HCT116 (cell line): ENCODE measurements at regions not wholly inside any gene's neighbourhood (a gene's known extent, or its start where the extent isn't known, plus 50 kb on each side); places are given as distances from the start of the nearest gene placed in this dataset.

ENCODE experiments used
- ATAC-seq: fragments of 200-7000 bp; cut with Tn5 transposase; 2 replicates; pipeline ENCODE4 v1.9.1; 2020; ENCODE audit warnings: mild to moderate bottlenecking, moderate library complexity
- BruUV-seq: library from RNA; stranded (reverse); fragments of 400-500 nt; replicated peaks from 2 replicates; lab custom pipeline; 2021; lab: Mats Ljungman, UMichigan
- CTCF ChIA-PET: fragments of 300-600 bp; sonication (Branson Sonifier 250); formaldehyde crosslinking; loops from one replicate; lab custom pipeline; 2021; ENCODE audit warnings: antibody characterized with exemption; lab: Charles Lee
- POLR2A ChIA-PET: fragments of 300-600, 350-600 bp; sonication (Branson Sonifier 250); formaldehyde crosslinking; loops from one replicate; lab custom pipeline; 2021; ENCODE audit warnings: antibody characterized with exemption; lab: Charles Lee
- RAD21 ChIA-PET, 2 experiments: fragments of 300-600 bp; sonication (Branson Sonifier 250); formaldehyde crosslinking; loops; one replicate each; lab custom pipeline; 2023; ENCODE audit warnings: low total read pairs in 2 of 2; ENCODE audit not compliant: uncharacterized antibody in 2 of 2, unreplicated experiment in 2 of 2, low non-redundant PET in 1 of 2; lab: Charles Lee
- DNase-seq: peaks from one replicate; pipeline ENCODE4 v3.0.0-alpha.2; 2010; ENCODE audit warnings: low read depth, low spot score
- H2AFZ ChIP-seq: fragments of 200-600 bp; shearing (Covaris generic), sonication (generic); 2 replicates; pipeline ENCODE4 v1.6.1; 2017; ENCODE audit warnings: low read depth, mixed run types, mixed read lengths, antibody characterized with exemption, low read length; ENCODE audit not compliant: poor library complexity, severe bottlenecking
- H3K27ac ChIP-seq: 2 replicates; pipeline ENCODE4 v1.5.1; 2012; ENCODE audit warnings: low read depth, low read length
- H3K27me3 ChIP-seq: fragments of 200-600 bp; sonication (generic); 2 replicates; pipeline ENCODE4 v1.6.1; 2016; ENCODE audit warnings: mixed run types, low read length, mixed read lengths; ENCODE audit not compliant: insufficient read depth
- H3K36me3 ChIP-seq, 2 experiments: fragments of 200-500 bp in 1 of 2; fragments of 200-600 bp in 1 of 2; sonication (Bioruptor generic) in 1 of 2; sonication (generic) in 1 of 2; 2 replicates each; pipeline versions ENCODE4 v1.5.1 to v1.6.1; 2014 to 2016; ENCODE audit warnings: low read length in 2 of 2, inconsistent platforms in 1 of 2, mixed read lengths in 1 of 2, mixed run types in 1 of 2; ENCODE audit not compliant: insufficient read depth in 2 of 2, control insufficient read depth in 1 of 2
- H3K4me1 ChIP-seq, 2 experiments: fragments of 200-600 bp in 1 of 2; sonication (generic) in 1 of 2; 2 replicates each; pipeline versions ENCODE4 v1.5.1 to v1.6.1; 2012 to 2017; ENCODE audit warnings: low read length in 2 of 2, inconsistent platforms in 1 of 2, mild to moderate bottlenecking in 1 of 2, mixed read lengths in 1 of 2, mixed run types in 1 of 2, moderate library complexity in 1 of 2; ENCODE audit not compliant: insufficient read depth in 2 of 2, control insufficient read depth in 1 of 2
- H3K4me2 ChIP-seq: fragments of 200-600 bp; sonication (generic); 2 replicates; pipeline ENCODE4 v1.6.1; 2017; ENCODE audit warnings: mixed run types, low read length, mixed read lengths
- H3K4me3 ChIP-seq, 2 experiments: fragments of 200-600 bp in 1 of 2; sonication (generic) in 1 of 2; replicated peaks in 1 of 2; 2 replicates each; pipeline ENCODE4 v1.5.1; 2011 to 2016; ENCODE audit warnings: low read length in 2 of 2, control low read depth in 1 of 2, low read depth in 1 of 2, mild to moderate bottlenecking in 1 of 2, mixed read lengths in 1 of 2, mixed run types in 1 of 2
- H3K79me2 ChIP-seq: fragments of 200-600 bp; sonication (generic); 2 replicates; pipeline ENCODE4 v1.6.1; 2017; ENCODE audit warnings: mild to moderate bottlenecking, mixed run types, low read length, moderate library complexity, mixed read lengths; ENCODE audit not compliant: insufficient read depth
- H3K9ac ChIP-seq: fragments of 200-600 bp; sonication (generic); 2 replicates; pipeline ENCODE4 v1.6.1; 2016; ENCODE audit warnings: low read length, mixed read lengths
- H3K9me2 ChIP-seq: fragments of 200-600 bp; sonication (generic), shearing (Covaris generic); 2 replicates; pipeline ENCODE4 v1.6.1; 2017; ENCODE audit warnings: mixed run types, mild to moderate bottlenecking, moderate library complexity; ENCODE audit not compliant: insufficient read depth
- H3K9me3 ChIP-seq, 2 experiments: fragments of 200-500 bp in 1 of 2; fragments of 200-600 bp in 1 of 2; sonication (Bioruptor generic) in 1 of 2; sonication (generic) in 1 of 2; 2 replicates each; pipeline ENCODE4 v1.6.1; 2014 to 2017; ENCODE audit warnings: low read length in 2 of 2, mixed read lengths in 2 of 2, inconsistent platforms in 1 of 2, low read depth in 1 of 2, mild to moderate bottlenecking in 1 of 2, mixed run types in 1 of 2, moderate library complexity in 1 of 2; ENCODE audit not compliant: control insufficient read depth in 1 of 2, insufficient read depth in 1 of 2
- H4K20me1 ChIP-seq: fragments of 200-600 bp; sonication (generic), shearing (Covaris generic); 2 replicates; pipeline ENCODE4 v1.6.1; 2017; ENCODE audit warnings: mixed run types, mild to moderate bottlenecking, moderate library complexity; ENCODE audit not compliant: insufficient read depth
- CBX3 ChIP-seq: IDR thresholded peaks from 2 replicates; pipeline ENCODE4 v1.6.1; 2012; ENCODE audit warnings: low read depth
- CEBPB ChIP-seq: IDR thresholded peaks from 2 replicates; pipeline ENCODE4 v1.6.1; 2012; ENCODE audit warnings: low read depth
- EGR1 ChIP-seq: IDR thresholded peaks from 2 replicates; pipeline ENCODE4 v1.6.1; 2012; ENCODE audit warnings: low read depth
- ELF1 ChIP-seq: IDR thresholded peaks from 2 replicates; pipeline ENCODE4 v1.6.1; 2012; ENCODE audit warnings: low read depth, borderline replicate concordance
- EZH2 ChIP-seq: fragments of 200-600 bp; sonication (generic); IDR thresholded peaks from 2 replicates; pipeline ENCODE4 v1.6.1; 2017; ENCODE audit warnings: antibody characterized with exemption, mixed run types
- FOSL1 ChIP-seq: IDR thresholded peaks from 2 replicates; pipeline ENCODE4 v1.6.1; 2012; ENCODE audit warnings: low read depth
- POLR2A ChIP-seq: IDR thresholded peaks from 2 replicates; pipeline ENCODE4 v1.7.0; 2011; ENCODE audit warnings: borderline replicate concordance; ENCODE audit not compliant: insufficient read depth, insufficient read length; ENCODE audit errors: extremely low read depth
- POLR2AphosphoS5 ChIP-seq: IDR thresholded peaks from 2 replicates; pipeline ENCODE4 v1.6.1; 2011; ENCODE audit warnings: mild to moderate bottlenecking, low read depth, low read length, moderate library complexity
- SIN3A ChIP-seq: IDR thresholded peaks from 2 replicates; pipeline ENCODE4 v1.6.1; 2012; ENCODE audit warnings: low read depth
- SRF ChIP-seq: IDR thresholded peaks from 2 replicates; pipeline ENCODE4 v1.6.1; 2012; ENCODE audit warnings: low read depth
- TCF7L2 ChIP-seq: IDR thresholded peaks from 2 replicates; pipeline ENCODE4 v1.7.0; 2011; ENCODE audit warnings: borderline replicate concordance, inconsistent platforms; ENCODE audit not compliant: insufficient read depth, insufficient read length; ENCODE audit errors: extremely low read depth
- ZFX ChIP-seq: fragments of 450-650 bp; IDR thresholded peaks from 2 replicates; pipeline ENCODE4 v1.6.1; 2017
- ZNF274 ChIP-seq: fragments of 200-500 bp; sonication (Bioruptor generic); IDR thresholded peaks from 2 replicates; pipeline ENCODE4 v1.6.1; 2014; ENCODE audit warnings: mild to moderate bottlenecking, low read depth, low read length, inconsistent platforms
- intact Hi-C: fragments of 100-400 bp; cut with micrococcal nuclease; formaldehyde crosslinking; loops from 2 replicates; pipeline ENCODE4 v1.10.0; 2022
- TF ChIP-seq, protein P1 (sequence below), 3 experiments: fragments of 200-600 bp in 1 of 3; sonication (generic) in 1 of 3; IDR thresholded peaks in 2 of 3; conservative IDR thresholded peaks in 1 of 3; 2 replicates each; pipeline ENCODE4 v1.5.1; 2012 to 2017; ENCODE audit warnings: low read depth in 2 of 3, low read length in 2 of 3, antibody characterized with exemption in 1 of 3, borderline replicate concordance in 1 of 3, control low read depth in 1 of 3, mild to moderate bottlenecking in 1 of 3, mixed read lengths in 1 of 3, mixed run types in 1 of 3, moderate library complexity in 1 of 3; ENCODE audit not compliant: insufficient read depth in 1 of 3
- TF ChIP-seq, protein P2 (sequence below): IDR thresholded peaks from 2 replicates; pipeline ENCODE4 v1.6.1; 2012; ENCODE audit warnings: low read depth
- TF ChIP-seq, protein P3 (sequence below): IDR thresholded peaks from 2 replicates; pipeline ENCODE4 v1.6.1; 2012
- TF ChIP-seq, protein P4 (sequence below): IDR thresholded peaks from 2 replicates; pipeline ENCODE4 v1.6.1; 2011; ENCODE audit warnings: mild to moderate bottlenecking, low read length, moderate library complexity; ENCODE audit not compliant: insufficient replicate concordance; ENCODE audit errors: extremely low read depth

DNA sequence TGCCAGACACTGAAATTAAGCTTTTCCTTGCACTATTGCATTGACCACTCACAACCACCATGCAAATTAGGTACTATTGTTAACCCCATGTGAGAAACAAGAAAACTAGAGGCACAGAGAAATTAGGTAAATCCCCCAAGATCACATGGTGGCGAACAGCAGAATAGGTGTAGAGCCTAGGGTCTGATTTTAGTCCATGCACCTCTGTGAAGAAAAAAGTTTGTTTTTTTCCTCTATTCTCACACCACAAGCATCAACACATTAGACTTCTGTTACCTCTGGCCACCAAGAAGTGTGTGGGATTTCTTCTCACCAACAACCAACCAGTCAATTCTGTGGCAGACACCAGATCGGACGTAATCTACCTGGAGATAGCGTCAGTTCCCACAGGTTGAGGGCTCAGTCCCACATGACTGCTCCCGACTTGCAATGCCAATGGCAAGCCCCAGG lies 391.9 kb downstream of the COG6 start:
- TF ChIP-seq CBX3 (no peak), FOSL1 (no peak), SIN3A (no peak), POLR2AphosphoS5 (no peak), POLR2A (no peak), ZNF274 (no peak), SRF (no peak), EZH2 (no peak), CEBPB (no peak), ELF1 (no peak), TCF7L2 (no peak), EGR1 (no peak), ZFX (no peak)
- TF ChIP-seq, protein P1, sequence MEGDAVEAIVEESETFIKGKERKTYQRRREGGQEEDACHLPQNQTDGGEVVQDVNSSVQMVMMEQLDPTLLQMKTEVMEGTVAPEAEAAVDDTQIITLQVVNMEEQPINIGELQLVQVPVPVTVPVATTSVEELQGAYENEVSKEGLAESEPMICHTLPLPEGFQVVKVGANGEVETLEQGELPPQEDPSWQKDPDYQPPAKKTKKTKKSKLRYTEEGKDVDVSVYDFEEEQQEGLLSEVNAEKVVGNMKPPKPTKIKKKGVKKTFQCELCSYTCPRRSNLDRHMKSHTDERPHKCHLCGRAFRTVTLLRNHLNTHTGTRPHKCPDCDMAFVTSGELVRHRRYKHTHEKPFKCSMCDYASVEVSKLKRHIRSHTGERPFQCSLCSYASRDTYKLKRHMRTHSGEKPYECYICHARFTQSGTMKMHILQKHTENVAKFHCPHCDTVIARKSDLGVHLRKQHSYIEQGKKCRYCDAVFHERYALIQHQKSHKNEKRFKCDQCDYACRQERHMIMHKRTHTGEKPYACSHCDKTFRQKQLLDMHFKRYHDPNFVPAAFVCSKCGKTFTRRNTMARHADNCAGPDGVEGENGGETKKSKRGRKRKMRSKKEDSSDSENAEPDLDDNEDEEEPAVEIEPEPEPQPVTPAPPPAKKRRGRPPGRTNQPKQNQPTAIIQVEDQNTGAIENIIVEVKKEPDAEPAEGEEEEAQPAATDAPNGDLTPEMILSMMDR (IDR thresholded peaks at IDR 0.05 in 2 of 3, conservative IDR thresholded peaks at IDR 0.05 in 1 of 3; ENCODE audit: borderline replicate concordance in 1 of 3, insufficient read depth in 1 of 3, low read depth in 2 of 3, low read length in 2 of 3): no peak
- TF ChIP-seq, protein P2, sequence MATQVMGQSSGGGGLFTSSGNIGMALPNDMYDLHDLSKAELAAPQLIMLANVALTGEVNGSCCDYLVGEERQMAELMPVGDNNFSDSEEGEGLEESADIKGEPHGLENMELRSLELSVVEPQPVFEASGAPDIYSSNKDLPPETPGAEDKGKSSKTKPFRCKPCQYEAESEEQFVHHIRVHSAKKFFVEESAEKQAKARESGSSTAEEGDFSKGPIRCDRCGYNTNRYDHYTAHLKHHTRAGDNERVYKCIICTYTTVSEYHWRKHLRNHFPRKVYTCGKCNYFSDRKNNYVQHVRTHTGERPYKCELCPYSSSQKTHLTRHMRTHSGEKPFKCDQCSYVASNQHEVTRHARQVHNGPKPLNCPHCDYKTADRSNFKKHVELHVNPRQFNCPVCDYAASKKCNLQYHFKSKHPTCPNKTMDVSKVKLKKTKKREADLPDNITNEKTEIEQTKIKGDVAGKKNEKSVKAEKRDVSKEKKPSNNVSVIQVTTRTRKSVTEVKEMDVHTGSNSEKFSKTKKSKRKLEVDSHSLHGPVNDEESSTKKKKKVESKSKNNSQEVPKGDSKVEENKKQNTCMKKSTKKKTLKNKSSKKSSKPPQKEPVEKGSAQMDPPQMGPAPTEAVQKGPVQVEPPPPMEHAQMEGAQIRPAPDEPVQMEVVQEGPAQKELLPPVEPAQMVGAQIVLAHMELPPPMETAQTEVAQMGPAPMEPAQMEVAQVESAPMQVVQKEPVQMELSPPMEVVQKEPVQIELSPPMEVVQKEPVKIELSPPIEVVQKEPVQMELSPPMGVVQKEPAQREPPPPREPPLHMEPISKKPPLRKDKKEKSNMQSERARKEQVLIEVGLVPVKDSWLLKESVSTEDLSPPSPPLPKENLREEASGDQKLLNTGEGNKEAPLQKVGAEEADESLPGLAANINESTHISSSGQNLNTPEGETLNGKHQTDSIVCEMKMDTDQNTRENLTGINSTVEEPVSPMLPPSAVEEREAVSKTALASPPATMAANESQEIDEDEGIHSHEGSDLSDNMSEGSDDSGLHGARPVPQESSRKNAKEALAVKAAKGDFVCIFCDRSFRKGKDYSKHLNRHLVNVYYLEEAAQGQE: no peak
- TF ChIP-seq, protein P3, sequence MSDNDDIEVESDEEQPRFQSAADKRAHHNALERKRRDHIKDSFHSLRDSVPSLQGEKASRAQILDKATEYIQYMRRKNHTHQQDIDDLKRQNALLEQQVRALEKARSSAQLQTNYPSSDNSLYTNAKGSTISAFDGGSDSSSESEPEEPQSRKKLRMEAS: no peak
- TF ChIP-seq, protein P4, sequence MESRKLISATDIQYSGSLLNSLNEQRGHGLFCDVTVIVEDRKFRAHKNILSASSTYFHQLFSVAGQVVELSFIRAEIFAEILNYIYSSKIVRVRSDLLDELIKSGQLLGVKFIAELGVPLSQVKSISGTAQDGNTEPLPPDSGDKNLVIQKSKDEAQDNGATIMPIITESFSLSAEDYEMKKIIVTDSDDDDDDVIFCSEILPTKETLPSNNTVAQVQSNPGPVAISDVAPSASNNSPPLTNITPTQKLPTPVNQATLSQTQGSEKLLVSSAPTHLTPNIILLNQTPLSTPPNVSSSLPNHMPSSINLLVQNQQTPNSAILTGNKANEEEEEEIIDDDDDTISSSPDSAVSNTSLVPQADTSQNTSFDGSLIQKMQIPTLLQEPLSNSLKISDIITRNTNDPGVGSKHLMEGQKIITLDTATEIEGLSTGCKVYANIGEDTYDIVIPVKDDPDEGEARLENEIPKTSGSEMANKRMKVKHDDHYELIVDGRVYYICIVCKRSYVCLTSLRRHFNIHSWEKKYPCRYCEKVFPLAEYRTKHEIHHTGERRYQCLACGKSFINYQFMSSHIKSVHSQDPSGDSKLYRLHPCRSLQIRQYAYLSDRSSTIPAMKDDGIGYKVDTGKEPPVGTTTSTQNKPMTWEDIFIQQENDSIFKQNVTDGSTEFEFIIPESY: no peak
- ChIA-PET POLR2A (no interaction called here), CTCF (no interaction called here), RAD21 (no interaction called here)
- Histone ChIP-seq H3K27me3 (peaks cover 23% of the 10 kb centered on the region), H3K9me2 (no peaks in the 10 kb centered on the region), H3K9ac (no peak overlapping the region), H3K4me3 (no peak overlapping the region), H3K36me3 (no peaks in the 10 kb centered on the region), H3K27ac (no peak overlapping the region), H4K20me1 (no peaks in the 10 kb centered on the region), H3K9me3 (no peaks in the 10 kb centered on the region), H2AFZ (no peak overlapping the region), H3K4me2 (no peak overlapping the region), H3K79me2 (no peaks in the 10 kb centered on the region), H3K4me1 (no peaks in the 10 kb centered on the region)
- ATAC-seq (no peak), DNase-seq (no peak)
- no TSS peak for BruUV-seq
- intact Hi-C loops: no loop called here
